ENCODE measurements at regions not wholly inside any gene's neighbourhood (a gene's known extent, or its start where the extent isn't known, plus 50 kb on each side); places are given as distances from the start of the nearest gene placed in this dataset.

DNA sequence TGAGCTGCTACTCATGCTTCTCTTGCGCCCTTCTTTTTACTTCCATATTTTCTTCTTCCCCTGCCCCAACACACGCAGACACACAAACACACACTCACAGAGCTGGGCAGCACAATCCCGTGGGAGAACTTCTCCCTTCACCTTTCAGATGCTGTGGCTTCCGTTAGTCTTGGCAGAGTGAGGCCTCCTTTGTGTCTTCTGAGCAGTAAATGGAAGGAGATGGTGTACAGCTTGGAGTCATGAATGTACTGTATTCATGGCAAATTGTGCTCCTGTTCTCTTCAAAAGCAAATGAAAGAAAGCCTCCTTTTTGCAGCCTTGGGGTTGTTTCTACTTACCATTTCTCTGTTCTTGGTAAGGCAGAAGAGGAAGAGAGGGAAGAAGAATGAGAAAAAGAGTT, 456.6 kb upstream of the TLE4 start:
- DNase-seq = no peak

DNA sequence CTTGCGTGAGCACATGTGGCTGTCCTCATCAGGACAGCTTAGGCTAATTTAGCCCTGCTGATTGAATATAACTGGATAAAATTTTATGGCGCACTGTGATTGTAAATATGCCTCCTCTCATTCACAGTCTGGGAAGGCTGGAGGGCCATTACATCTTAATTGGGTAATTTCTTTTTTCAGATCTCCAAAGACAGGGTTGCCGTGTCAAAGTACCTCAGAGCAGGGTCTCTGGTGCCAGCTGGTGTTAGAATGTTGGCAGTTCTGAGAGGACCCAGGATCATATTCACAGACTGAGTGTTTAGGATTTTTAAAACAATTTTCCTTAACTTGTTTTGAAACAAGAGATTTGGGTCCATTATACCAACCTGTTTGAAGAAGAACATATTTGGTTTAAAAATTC, 455.7 kb upstream of the TLE4 start:
- no peak for DNase-seq

DNA sequence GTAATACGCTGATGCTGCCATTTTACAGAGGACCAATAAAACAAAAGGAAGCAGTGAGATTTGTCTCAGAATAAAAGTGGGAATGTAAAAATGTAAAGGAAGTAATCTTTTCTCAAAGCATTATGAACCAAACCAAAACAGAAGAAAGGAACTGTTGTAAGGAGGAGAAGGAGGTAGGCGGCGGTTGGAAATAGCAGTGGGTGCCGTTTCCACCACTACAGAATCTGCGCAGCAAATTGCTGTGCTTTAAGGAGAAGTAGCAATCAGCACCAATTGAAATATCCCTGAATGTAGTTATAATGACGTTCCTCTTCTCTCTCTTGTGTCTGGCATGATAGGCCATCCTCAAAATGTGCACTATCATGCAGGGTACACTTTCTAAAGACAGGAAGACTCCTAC, 455.1 kb upstream of the TLE4 start:
- DNase-seq = no peak

- DNase-seq = no peak
Observed at GRCh38 chr9:79120533-79120932, 451.2 kb upstream of the TLE4 start.

- DNase-seq = no peak
Observed at GRCh38 chr9:79120941-79121340, 450.8 kb upstream of the TLE4 start.

DNA sequence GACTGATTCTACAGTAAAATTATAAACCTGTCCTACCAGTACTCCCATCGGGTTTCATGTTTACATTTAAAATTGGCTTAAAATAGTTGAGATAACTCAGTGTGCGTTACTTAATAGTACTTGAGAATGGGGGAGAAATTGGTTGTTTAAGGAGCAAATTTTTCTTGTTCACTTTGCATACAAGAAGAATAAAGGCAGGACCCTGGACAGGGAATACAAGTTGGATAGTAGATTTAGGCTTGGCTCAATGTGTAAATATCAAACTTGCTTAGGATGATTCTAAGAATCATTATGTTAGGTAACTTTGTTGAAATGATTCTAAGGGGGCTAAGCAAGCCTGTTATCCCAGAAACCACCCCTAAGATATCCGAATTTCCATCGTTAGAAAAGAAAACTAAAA, 448.4 kb upstream of the TLE4 start:
- no peak for DNase-seq

DNA sequence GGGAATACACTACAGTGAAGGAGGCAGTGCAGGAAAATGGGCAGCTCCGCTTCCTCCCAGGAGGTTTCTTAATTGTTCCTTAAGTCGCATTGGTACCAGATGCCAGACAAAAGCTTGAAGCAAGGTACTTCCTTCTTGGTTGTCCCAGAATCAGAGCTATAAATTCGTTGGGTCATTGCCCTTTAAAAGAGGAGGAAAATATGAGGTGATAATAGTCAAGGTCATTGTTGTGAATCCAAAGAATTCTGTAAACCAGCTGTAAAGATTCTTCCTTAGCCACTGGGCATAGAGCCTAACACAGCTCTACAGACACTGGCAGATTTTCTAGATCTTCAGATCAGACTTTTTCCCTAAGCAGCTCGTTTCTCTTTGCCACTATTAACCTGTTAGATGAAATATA, 444.1 kb upstream of the TLE4 start:
- no peak for DNase-seq

DNA sequence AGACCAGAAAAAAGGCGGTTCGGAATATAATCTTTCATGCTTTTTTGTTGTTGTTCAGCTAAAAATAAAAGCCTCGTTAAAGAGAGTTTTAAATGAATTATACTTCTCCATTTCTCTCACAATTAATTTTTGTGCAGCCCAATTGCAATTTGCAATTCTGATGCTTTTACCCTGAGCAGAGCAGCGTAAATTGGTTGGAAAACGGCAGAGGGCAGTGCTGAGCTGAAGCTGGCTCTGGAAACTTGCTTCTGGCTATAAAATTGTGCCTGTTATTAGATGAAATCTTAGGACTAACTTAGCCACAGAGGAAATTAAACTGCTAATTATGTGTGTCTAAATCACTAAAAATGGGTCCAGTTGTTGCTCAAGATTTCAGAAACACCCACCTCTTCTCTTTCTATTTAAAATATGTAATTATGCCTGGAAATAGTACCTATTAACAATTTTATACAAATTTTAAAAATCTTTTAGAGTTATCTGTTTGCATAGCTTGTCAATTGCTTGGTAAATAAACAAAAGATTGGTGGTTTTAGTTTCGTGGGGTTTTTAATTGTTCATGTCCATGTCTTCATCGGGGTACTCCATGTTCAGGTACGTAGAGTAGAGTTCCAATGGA, 441.8 kb upstream of the TLE4 start:
- peak; percentile 1 for DNase-seq

GRCh38 chr9:79131246-79131774, 440.5 kb upstream of the TLE4 start:
- DNase-seq = no peak

DNA sequence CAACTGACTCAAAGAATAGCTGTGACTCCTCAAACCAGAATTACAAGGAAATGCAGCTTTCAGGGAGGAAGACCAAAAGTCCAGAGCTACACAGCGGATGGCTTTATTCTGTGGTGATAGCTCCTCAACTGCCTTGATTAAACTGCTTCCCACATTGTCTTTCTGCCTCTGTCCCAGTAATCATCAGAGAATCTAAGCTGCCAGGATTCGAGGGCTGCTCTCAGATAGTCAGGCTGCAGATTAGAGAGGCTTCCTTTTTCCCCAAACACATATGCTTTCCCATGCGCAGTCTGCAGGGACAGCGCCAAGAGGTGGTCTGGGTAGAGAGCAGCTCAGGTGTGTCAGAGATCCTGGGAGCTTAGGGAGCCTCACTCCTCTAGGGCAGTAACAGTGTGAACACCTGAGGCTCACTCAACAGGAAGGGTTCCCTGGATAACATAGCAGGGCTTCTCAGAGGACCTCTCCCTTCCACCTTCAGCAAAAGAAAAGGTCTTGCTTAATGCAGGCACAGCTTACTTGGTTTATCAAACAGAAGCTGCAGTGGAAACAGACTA, 439.9 kb upstream of the TLE4 start:
- no peak for DNase-seq

DNA sequence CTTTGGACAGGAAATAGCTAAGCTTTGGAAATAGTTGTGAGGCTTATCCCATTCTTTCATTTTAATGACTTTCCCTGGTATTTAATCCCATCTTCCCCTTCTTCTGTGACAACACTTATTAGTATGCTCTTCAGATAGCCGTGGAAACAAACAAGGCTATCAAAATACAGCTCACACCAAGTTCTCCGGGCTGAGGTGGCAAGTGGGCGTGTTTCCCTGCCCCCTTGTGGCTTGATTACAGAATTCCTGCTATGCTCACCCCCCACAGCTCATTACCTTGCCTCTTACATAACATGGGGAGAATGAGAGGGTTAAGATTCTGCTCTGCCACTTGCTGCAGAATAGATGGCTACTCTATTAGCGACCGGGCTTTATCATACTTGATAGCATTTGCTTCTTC, 437.1 kb upstream of the TLE4 start:
- DNase-seq = no peak

- DNase-seq = no peak
Observed at GRCh38 chr9:79135681-79136415, 435.9 kb upstream of the TLE4 start.

DNA sequence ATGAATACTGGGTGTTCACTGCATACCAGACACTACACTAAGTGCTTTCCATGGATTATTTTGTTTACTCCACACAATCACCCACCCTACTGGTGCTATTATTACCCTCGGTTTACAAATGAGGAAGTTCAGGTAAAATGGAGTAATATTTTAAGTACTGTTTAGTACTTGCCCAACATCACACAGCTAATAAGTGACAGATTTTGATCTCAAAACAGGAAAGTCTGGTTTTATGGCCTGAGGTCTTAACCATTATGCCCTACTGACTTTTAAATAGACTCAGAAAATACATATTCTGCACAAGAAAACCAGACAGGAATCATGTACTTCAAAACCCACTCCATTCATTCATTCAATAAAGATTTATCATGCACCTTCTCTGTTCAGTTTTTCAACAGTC, 431.0 kb upstream of the TLE4 start:
- DNase-seq = no peak

GRCh38 chr9:79143211-79143610, 428.6 kb upstream of the TLE4 start:
- DNase-seq = no peak

GRCh38 chr9:79145442-79145841, 426.3 kb upstream of the TLE4 start:
- no peak for DNase-seq

GRCh38 chr9:79149585-79149984, 422.2 kb upstream of the TLE4 start:
- DNase-seq = no peak

GRCh38 chr9:79151791-79152190, 420.0 kb upstream of the TLE4 start:
- no peak for DNase-seq

DNA sequence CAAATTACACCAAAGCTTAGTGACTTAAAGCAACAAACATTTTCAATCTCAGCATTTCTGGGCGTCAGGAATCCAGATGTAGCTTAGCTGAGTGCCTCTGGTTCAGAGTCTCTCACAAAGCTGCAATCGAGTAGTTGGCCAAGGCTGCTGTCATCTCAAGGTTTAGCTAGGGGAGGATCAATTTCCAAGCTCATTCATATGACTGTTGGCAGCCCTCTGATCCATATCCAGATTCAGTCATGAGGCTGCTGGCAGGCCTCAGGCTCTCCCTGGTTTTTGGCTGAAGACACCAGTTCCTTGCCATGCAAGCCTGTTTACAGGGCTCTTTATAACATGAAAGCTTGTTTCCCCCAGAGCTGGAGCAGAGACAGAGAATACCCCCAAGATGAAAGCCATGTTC, 419.5 kb upstream of the TLE4 start:
- no peak for DNase-seq

GRCh38 chr9:79154806-79155205, 417.0 kb upstream of the TLE4 start:
- no peak for DNase-seq

GRCh38 chr9:79155308-79155707, 416.5 kb upstream of the TLE4 start:
- no peak for DNase-seq

DNA sequence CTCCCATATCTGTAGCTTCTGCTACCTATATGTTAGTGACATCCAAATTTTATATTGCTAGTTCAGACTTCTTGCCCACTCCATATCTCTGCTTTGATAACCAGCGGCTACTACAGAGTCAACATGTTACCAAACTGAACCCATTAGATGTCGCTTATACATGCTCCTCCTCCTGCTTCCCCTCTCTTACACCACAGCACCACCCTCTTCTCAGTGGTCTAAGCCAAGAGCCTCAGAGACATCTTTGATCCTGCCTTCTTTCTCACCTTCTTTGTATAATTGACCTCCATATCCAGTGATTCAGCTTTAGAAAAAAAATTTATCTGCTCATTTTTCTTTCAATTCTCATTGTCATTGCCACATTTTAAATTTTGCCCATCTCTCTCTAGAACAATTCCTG, 408.2 kb upstream of the TLE4 start:
- DNase-seq = no peak

GRCh38 chr9:79164406-79164805, 407.4 kb upstream of the TLE4 start:
- DNase-seq = no peak

- no peak for DNase-seq
Observed at GRCh38 chr9:79165020-79165780, 406.6 kb upstream of the TLE4 start.

GRCh38 chr9:79166005-79166404, 405.8 kb upstream of the TLE4 start:
- DNase-seq = no peak

Measured in stimulated activated CD4-positive, alpha-beta T cell treated with anti-CD3 and anti-CD28 coated beads, Interleukin-4, amount 100 ng/mL, for 1 hour (primary cell).